Peyer's patch (tissue), 4 donors: ENCODE measurements at regions not wholly inside any gene's neighbourhood (a gene's known extent, or its start where the extent isn't known, plus 50 kb on each side); places are given as distances from the start of the nearest gene placed in this dataset.

Experiments used
- CTCF ChIP-seq, 6 experiments: fragments of 450-650 bp in 4 of 6; fragments of 200-600 bp in 2 of 6; sonication (generic) in 1 of 6; IDR thresholded peaks; one replicate each; pipeline ENCODE4 v1.5.1; 2017 to 2019; ENCODE audit warnings: antibody characterized with exemption in 6 of 6, mild to moderate bottlenecking in 3 of 6, moderate library complexity in 1 of 6
- POLR2A ChIP-seq, 2 donors: fragments of 450-650 bp; IDR thresholded peaks; one replicate each; pipeline ENCODE4 v1.5.1; 2017; ENCODE audit warnings: antibody characterized with exemption in 2 of 2, mild to moderate bottlenecking in 2 of 2, moderate library complexity in 2 of 2

- TF ChIP-seq CTCF (IDR thresholded peaks at IDR 0.05) (no peak), POLR2A (IDR thresholded peaks at IDR 0.05) (no peak)
Measured at GRCh38 chr10:129048513-129048912, 418.5 kb upstream of the MGMT start.
